RPMI7951 (cell line): ENCODE measurements at regions not wholly inside any gene's neighbourhood (a gene's known extent, or its start where the extent isn't known, plus 50 kb on each side); places are given as distances from the start of the nearest gene placed in this dataset.
"Not testable (repeated sequence)": the region's sequence is repeated elsewhere in the genome, so short reads cannot be mapped to it uniquely, and the experiment has no call there.

Experiments used
- DNase-seq: peaks from one replicate; pipeline ENCODE4 v3.0.0-alpha.2; 2012; ENCODE audit warnings: low read depth

DNA sequence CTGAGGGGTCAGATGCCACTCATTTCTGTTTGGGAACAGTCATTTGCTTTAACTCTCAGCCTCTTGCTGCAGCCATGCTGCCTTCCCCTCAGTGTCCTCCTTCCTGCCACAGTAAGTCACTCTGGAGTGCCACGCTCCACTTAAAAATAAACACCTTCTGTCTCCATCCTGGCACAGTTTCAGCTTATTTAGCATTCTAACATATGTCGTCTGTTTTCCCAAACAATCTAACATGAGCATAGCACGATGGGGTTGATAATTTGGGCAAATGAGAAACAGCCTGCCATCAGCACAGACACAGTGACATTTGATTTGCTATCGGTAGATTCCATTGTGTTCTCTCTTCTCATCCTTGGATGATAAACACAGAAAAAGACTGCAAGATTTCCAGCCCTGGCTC lies 768.6 kb downstream of the UQCRFS1 start:
- no peak for DNase-seq

DNA sequence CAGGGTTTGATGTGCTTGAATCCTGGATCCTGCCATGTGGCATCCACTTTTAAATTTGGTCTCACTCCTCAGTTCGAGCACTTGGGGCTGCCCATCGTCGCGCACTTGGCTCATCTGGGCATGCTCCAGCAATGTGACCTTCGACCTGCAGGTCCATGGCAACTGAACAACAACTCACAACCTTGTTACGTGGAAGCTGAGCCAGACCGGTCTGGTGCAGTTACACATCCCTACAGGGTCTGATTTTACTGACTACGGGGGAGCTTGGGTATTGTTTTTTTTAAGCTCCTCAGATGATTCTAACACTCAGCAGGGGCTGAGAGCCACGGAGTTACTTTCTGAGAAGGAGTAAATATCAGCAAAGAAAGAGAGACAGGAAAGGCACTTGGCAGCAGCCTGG lies 769.6 kb downstream of the UQCRFS1 start:
- DNase-seq = no peak

DNA sequence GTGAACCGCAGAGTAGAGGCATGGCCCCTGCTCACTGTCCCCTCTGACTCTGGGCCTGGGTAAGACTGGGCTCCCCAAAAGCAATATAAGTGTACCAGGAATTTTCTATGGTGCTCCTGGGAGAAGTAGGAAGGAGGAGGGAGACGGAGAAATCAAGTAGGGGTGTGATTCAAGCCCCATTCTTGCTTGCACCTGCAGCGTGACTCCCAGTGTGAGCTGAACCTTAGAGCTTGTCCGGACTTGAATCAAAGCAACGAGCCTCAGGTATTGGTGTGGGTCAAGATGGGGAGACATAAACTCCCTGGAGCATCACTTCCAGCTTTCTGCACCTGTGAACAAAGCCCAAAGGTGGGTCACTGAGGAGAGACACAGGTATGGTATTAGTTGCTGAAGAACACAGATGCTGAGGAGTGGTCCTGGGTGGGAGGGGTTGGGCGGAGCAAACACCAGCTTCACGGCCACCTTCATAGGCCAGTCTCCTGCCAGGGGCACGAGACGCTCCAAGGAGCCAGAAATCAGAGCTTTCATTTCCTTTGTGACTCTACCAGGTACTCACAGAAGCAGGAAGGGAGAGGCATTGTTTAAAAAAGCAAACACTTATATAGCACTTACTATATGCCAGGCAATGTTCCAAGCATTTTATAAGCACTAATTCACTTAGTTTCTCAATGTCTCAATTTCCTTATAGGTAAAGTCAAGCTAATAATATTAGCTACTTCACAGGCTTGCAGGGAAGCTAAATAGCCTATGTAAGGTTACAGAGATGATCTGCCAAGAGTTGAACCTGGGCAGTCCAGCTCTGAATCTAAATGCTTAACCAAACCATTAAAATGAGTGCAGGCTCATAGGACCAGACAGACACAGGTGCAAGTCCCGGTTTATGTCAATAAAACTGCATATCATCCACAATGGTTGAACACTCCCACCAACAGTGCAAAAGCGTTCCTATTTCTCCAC lies 775.3 kb downstream of the UQCRFS1 start:
- no peak for DNase-seq

DNA sequence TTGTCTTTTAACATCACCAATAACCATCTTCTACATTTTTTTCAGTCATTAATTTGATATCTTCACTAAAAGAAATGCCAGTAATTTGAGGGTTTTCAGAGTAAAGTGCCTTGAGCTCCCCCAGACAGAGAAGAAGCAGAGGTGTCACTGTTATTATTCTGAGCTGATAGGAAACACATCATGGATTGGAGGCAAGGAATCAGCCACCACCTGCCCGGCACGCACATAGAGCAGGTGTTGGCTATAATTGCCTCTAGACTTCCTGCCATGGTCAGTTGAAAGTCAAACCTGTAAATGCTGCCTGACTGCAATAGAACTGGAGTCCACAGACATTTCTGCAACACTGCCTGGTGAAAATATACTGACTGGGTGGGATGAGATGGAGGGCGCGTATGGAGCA lies 776.6 kb downstream of the UQCRFS1 start:
- DNase-seq = no peak

DNA sequence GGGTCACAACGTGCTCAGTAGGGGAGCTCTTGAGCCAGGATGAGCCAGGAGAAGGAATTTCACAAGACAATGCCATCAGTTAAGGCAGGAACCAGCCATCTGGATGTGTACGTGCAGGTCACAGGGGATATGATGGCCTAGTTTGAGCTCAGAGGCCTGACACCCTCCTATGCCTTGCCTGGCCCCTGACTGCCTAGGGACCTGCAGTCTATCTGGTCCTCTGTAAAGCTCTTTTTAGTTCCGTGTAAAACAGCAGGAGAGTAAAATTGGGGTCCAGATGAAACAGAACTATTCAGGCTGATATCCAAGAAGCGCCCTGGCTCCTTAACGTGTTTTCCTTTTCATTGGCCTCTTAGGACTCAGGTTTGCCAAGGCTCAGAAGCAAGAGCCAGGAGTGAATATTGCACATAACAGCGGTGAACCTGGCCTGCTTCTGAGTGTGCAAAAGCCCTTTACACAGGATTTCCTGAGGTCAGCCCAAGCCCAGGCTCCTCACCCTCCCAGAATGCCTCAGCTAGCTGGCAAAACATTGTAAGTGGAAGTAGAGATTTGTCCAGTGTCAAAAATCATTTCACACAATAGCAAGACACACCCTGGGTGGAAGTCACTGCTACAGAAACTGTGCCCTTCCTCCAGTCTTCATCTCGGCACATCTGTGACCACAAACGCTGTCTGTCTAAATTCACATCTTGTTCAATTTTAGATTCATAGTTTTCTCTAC lies 777.2 kb downstream of the UQCRFS1 start:
- DNase-seq = no peak

GRCh38 chr19:28434794-28435193 lies 778.2 kb downstream of the UQCRFS1 start:
- not testable (repeated sequence) for DNase-seq

- DNase-seq = not testable (repeated sequence)
Measured at GRCh38 chr19:28434365-28434764, 778.6 kb downstream of the UQCRFS1 start.

DNA sequence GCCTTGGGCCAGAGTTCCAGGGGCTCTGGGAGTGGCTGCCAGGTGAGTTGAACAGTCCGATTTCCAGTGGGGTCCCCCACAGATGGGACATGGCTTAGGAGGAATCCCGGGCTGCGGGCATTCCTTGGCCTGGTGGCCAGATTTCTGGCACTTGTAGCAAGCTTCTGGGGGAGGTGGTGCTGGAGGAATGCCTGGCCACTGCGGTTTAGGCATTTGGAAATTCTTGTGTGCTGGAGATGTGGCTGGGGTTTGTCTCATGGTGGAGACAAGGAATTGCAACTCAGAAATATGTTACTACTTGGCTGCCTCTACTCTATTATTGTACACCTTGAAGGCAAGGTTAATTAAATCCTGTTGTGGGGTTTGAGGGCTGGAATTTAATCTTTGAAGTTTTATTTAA lies 779.8 kb downstream of the UQCRFS1 start:
- DNase-seq = peak; percentile 4

- no peak for DNase-seq
Measured at GRCh38 chr19:28430214-28430613, 782.7 kb downstream of the UQCRFS1 start.

GRCh38 chr19:28429356-28429755 lies 783.6 kb downstream of the UQCRFS1 start:
- no peak for DNase-seq

DNA sequence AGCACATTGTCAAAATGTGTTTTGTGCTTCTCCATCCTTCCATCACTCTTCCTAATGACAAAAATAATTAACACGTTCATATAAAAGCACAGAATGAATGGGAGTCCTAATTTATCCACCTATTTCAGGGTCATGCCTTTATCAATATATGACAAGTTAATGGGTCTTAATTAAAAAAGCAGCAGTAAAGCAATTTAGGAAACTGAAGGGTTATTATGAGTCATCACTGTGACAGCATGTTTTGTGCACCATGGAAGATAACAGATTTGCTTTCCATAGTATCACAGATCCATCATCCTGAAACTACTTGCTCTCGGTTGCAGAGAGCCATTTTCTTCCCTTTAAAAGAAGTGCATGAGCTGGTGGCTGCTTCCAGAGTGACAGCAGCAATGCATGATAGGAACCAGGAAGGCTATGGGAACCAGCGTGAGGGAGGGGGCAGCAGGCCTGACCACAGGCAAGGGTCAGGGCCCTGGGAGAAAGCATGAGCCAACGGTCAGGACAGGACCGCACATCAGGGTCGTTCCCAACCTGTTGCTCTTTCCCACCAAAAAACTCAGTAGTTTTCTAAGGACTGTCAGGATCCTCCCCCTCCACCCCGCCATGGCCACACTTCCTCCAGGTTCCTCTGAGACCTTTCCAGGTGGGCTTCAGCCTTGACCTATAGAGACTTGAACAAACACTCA lies 784.1 kb downstream of the UQCRFS1 start:
- no peak for DNase-seq

GRCh38 chr19:28427376-28428083 lies 785.4 kb downstream of the UQCRFS1 start:
- no peak for DNase-seq

- DNase-seq = no peak
Measured at GRCh38 chr19:28426730-28427225, 786.2 kb downstream of the UQCRFS1 start.

DNA sequence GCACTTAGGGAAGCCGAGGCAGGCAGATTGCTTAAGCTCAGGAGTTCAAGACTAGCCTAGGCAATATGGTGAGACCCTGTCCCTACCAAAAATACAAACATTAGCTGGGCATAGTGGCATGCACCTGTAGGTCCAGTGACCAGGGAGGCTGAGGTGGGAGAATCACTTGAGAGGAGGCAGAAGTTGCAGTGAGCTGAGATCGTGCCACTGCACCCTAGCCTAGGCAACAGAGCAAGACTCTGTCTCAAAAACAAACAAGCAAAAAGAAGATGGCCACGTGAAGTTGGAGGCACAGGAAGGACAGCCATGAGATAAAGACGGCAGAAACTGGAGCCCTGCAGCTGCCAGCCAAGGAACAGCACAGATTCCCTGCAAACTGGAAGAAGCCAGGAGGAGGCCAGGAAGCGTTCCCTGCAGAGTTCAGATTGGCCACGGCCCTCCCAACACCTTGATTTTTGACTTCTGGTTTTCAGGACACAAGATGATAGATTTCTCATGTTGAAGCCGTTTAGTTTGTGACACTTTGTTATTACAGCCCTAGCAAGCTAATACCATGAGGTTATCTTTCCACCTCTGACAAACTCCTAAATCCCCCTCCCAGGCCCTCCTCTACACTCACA lies 786.7 kb downstream of the UQCRFS1 start:
- no peak for DNase-seq

DNA sequence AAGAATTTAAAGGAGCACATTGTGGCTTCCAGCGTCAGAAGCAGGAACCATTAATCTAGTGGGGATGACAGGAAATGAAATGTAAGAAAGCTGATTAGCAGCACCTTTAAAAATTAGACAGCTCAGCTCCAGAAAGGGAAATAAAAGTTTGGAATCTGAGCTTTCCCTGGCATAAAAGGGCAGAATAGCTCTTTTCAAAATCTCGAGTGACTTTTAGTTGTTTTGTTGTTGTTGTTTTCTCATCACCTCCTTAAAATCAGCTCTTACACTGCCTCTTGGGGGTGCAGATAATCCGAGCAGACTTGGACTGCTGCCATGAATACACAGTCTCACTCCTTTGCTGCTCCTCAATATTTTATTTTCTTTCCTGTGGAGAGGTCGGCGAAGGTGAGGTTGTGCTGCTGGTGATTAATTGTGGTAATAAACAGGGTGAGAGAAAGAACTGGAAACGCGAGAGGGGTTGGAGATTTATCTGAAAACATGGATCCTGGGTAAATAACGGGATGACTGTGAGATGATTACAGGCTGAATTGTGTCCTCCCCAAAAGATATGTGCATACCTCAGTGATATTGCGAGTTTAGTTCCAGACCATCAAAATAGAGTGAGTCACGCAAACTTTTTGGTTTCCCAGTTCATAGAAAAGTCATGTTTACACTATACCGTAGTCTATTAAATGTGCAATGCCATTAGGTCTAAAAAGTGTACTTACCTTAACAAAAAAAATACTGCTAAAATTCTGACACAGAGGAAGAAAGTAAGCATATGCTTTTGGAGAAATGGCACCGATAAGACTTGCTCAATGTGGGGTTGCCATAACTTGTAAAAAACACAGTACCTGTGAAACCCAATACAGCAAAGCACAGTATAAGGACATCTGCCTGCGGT lies 787.7 kb downstream of the UQCRFS1 start:
- DNase-seq = no peak

GRCh38 chr19:28424662-28425045 lies 788.3 kb downstream of the UQCRFS1 start:
- DNase-seq = no peak

DNA sequence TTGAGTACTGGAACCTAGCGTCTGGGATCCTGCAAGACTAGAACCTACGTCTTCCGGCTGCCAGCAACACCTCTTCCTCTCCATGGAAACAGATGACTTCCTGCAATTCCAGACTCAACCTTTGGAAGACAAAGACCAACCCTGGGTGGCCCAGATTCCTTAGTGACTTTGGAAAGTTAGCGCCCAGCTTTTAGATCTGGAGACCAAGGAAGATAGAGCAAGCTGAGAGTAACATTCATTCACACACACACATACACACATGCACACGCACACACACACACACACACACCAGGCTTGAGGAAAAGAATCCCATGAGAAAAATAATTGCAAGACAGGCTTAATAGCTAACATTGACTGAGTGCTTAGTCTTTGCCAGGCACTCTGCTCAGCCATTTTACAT lies 788.9 kb downstream of the UQCRFS1 start:
- DNase-seq = no peak

- no peak for DNase-seq
Measured at GRCh38 chr19:28422791-28423650, 789.9 kb downstream of the UQCRFS1 start.

DNA sequence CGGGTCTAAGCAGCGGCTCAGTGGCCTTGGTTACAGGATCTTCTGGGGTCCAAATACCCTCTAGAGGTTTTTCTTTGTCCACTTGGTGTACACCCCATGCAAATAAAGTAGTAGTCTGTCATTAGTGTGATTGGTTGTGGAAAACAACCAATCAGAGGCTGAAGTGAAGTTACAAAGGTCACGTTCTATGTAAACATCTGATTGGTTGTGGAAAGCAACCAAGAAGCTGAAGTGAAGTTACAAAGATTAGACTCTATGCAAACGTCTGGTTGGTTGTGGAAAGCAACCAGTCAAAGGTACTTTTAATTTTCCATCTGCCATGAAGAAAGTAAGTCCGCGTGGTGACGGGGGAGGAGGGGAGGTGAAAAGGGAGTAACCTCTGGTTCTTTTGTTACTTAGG lies 790.9 kb downstream of the UQCRFS1 start:
- no peak for DNase-seq
